ENCODE measurements at regions not wholly inside any gene's neighbourhood (a gene's known extent, or its start where the extent isn't known, plus 50 kb on each side); places are given as distances from the start of the nearest gene placed in this dataset.

DNA sequence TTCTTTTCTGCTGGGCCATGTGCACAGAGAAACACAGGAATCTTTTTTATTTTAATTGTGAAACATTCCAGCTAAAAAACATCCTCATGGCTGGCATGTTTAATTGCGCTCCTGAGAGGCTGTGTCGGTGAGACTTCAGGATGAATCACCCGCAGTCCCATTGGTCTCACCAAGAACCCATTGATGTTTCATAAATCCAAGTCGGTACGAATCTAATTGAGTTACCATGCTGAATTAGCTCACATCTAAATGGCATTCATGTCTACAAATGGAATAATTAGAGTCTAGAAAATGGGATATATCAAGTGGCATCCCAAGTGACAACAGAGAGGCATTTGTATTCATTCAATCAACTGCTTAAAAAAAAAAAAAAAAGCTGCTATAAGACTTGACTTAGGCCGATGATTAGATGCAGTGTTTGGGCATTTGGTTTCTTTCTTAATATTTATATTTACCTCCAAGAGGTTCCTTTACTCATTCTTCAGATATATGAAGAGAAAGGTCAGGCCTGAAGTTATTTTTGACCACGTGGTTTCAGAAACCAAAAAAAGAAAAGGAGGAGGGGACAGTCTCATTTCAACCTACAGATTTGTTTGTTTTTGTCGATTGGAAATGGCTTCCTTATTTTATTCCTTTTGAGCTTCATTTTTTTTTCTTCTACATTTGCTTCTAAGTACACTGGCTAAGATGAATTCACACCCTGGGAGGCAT is 79.1 kb upstream of the FOXB1 start:
- H4K20me1 ChIP-seq (ENCODE audit: insufficient read depth, low read length): no peaks in the 10 kb centered on the region
- no peaks in the 10 kb centered on the region for H3K36me3 Mint-ChIP-seq (ENCODE audit: low read depth, unreplicated experiment)
- peaks cover 2% of the 10 kb centered on the region for H3K27me3 ChIP-seq (ENCODE audit: insufficient read depth, low read length)
- no peaks in the 10 kb centered on the region for H3K79me2 ChIP-seq (ENCODE audit: insufficient read depth, low read length)
- H3K9ac ChIP-seq (ENCODE audit: low read length): no peak overlapping the region
- no peaks in the 10 kb centered on the region for H3K9me3 ChIP-seq (ENCODE audit: insufficient read depth, low read depth, low read length)
- peaks cover 3% of the 10 kb centered on the region for H3K4me1 Mint-ChIP-seq (ENCODE audit: low read depth, unreplicated experiment)
- peaks cover 4% of the 10 kb centered on the region for H3K27me3 Mint-ChIP-seq (ENCODE audit: low read depth, unreplicated experiment)
- H2AFZ ChIP-seq (ENCODE audit: low read depth, low read length): no peak overlapping the region
- H3K4me3 Mint-ChIP-seq (ENCODE audit: unreplicated experiment): no peak overlapping the region
- no peak overlapping the region for H3K27ac Mint-ChIP-seq (ENCODE audit: unreplicated experiment)
- TF ChIP-seq, protein P1, sequence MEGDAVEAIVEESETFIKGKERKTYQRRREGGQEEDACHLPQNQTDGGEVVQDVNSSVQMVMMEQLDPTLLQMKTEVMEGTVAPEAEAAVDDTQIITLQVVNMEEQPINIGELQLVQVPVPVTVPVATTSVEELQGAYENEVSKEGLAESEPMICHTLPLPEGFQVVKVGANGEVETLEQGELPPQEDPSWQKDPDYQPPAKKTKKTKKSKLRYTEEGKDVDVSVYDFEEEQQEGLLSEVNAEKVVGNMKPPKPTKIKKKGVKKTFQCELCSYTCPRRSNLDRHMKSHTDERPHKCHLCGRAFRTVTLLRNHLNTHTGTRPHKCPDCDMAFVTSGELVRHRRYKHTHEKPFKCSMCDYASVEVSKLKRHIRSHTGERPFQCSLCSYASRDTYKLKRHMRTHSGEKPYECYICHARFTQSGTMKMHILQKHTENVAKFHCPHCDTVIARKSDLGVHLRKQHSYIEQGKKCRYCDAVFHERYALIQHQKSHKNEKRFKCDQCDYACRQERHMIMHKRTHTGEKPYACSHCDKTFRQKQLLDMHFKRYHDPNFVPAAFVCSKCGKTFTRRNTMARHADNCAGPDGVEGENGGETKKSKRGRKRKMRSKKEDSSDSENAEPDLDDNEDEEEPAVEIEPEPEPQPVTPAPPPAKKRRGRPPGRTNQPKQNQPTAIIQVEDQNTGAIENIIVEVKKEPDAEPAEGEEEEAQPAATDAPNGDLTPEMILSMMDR (IDR thresholded peaks at IDR 0.05; ENCODE audit: insufficient read depth, low read depth, low read length): no peak
- no peak overlapping the region for H3K27ac ChIP-seq (ENCODE audit: low read depth, low read length)
- no peak for FAIRE-seq
- H3K9me3 Mint-ChIP-seq (ENCODE audit: unreplicated experiment): peaks cover 4% of the 10 kb centered on the region
- H3K4me3 ChIP-seq (ENCODE audit: insufficient read depth, low read depth, low read length): no peak overlapping the region
- H3K4me1 ChIP-seq (ENCODE audit: insufficient read depth, low read length): peaks cover 3% of the 10 kb centered on the region
- no peaks in the 10 kb centered on the region for H3K36me3 ChIP-seq (ENCODE audit: insufficient read depth, low read length)
- H3K4me2 ChIP-seq (ENCODE audit: low read length): no peak overlapping the region
- DNase-seq (ENCODE audit: low read depth): no peak

DNA sequence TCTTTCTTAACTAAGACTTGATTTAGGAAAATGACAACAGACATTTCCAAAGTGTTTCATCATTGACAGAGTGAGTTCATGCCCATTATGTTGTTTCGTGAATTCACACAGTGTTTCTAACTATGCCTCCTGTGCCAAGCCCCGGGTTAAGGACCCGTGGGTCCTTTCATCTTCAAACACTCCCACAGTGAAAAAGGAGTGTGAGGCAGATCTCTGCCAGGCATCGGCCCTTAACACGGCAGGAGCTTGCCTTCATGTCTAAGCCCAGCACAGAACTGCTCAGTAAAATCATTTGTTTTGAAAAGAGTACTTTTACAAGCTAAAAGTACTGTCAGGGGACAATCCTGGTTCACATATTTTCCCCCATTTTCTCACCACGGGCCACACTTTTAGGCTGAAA is 80.0 kb upstream of the FOXB1 start:
- no peak overlapping the region for H3K4me3 ChIP-seq (ENCODE audit: insufficient read depth, low read depth, low read length)
- H3K9me3 ChIP-seq (ENCODE audit: insufficient read depth, low read depth, low read length): no peaks in the 10 kb centered on the region
- peaks cover 4% of the 10 kb centered on the region for H3K9me3 Mint-ChIP-seq (ENCODE audit: unreplicated experiment)
- no peaks in the 10 kb centered on the region for H3K36me3 Mint-ChIP-seq (ENCODE audit: low read depth, unreplicated experiment)
- no peak overlapping the region for H3K27ac Mint-ChIP-seq (ENCODE audit: unreplicated experiment)
- no peaks in the 10 kb centered on the region for H4K20me1 ChIP-seq (ENCODE audit: insufficient read depth, low read length)
- no peak overlapping the region for H3K27ac ChIP-seq (ENCODE audit: low read depth, low read length)
- H3K4me2 ChIP-seq (ENCODE audit: low read length): no peak overlapping the region
- DNase-seq (ENCODE audit: low read depth) (no peak), FAIRE-seq (no peak)
- H2AFZ ChIP-seq (ENCODE audit: low read depth, low read length): no peak overlapping the region
- no peaks in the 10 kb centered on the region for H3K79me2 ChIP-seq (ENCODE audit: insufficient read depth, low read length)
- no peak for TF ChIP-seq EZH2 (IDR thresholded peaks at IDR 0.05; ENCODE audit: insufficient read depth, low read length)
- TF ChIP-seq, protein P1 (IDR thresholded peaks at IDR 0.05; ENCODE audit: insufficient read depth, low read depth, low read length): no peak
- no peak overlapping the region for H3K9ac ChIP-seq (ENCODE audit: low read length)
- no peak overlapping the region for H3K4me3 Mint-ChIP-seq (ENCODE audit: unreplicated experiment)
- peaks cover 2% of the 10 kb centered on the region for H3K27me3 Mint-ChIP-seq (ENCODE audit: low read depth, unreplicated experiment)
- H3K4me1 Mint-ChIP-seq (ENCODE audit: low read depth, unreplicated experiment): peaks cover 12% of the 10 kb centered on the region
- H3K4me1 ChIP-seq (ENCODE audit: insufficient read depth, low read length): peaks cover 10% of the 10 kb centered on the region
- no peaks in the 10 kb centered on the region for H3K36me3 ChIP-seq (ENCODE audit: insufficient read depth, low read length)
- peaks cover 2% of the 10 kb centered on the region for H3K27me3 ChIP-seq (ENCODE audit: insufficient read depth, low read length)

DNA sequence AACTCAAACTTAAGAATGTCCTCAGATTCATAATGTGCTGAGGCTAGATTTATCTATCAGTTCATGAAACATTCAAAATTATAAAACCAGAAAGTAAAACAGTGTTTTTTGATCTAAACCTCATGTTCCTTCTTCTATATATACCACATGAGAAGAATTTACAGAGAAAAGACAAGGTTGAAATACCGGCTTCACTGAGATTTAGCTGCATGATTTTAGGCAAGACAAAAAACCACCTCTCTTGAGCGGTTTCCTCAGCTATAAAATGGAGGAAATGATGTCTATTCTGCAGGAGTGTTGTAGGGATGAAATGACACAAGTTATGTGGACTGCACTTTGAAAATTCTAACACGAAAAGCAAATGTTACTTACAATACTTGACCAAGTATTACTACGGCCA is 80.6 kb upstream of the FOXB1 start:
- no peaks in the 10 kb centered on the region for H3K36me3 ChIP-seq (ENCODE audit: insufficient read depth, low read length)
- DNase-seq (ENCODE audit: low read depth) (no peak), FAIRE-seq (no peak)
- H3K79me2 ChIP-seq (ENCODE audit: insufficient read depth, low read length): no peaks in the 10 kb centered on the region
- peaks cover 2% of the 10 kb centered on the region for H3K27me3 ChIP-seq (ENCODE audit: insufficient read depth, low read length)
- Mint-ChIP-seq H3K27me3 (ENCODE audit: low read depth, unreplicated experiment) (peaks cover 2% of the 10 kb centered on the region), H3K27ac (ENCODE audit: unreplicated experiment) (no peak overlapping the region), H3K4me3 (ENCODE audit: unreplicated experiment) (peak overlapping the region; percentile 15), H3K36me3 (ENCODE audit: low read depth, unreplicated experiment) (no peaks in the 10 kb centered on the region), H3K4me1 (ENCODE audit: low read depth, unreplicated experiment) (peaks cover 14% of the 10 kb centered on the region), H3K9me3 (ENCODE audit: unreplicated experiment) (peaks cover 4% of the 10 kb centered on the region)
- no peaks in the 10 kb centered on the region for H3K9me3 ChIP-seq (ENCODE audit: insufficient read depth, low read depth, low read length)
- H3K4me1 ChIP-seq (ENCODE audit: insufficient read depth, low read length): peaks cover 15% of the 10 kb centered on the region
- no peak overlapping the region for H3K9ac ChIP-seq (ENCODE audit: low read length)
- no peaks in the 10 kb centered on the region for H4K20me1 ChIP-seq (ENCODE audit: insufficient read depth, low read length)
- no peak overlapping the region for H3K4me2 ChIP-seq (ENCODE audit: low read length)
- TF ChIP-seq, protein P1 (IDR thresholded peaks at IDR 0.05; ENCODE audit: insufficient read depth, low read depth, low read length): no peak
- TF ChIP-seq EZH2 (IDR thresholded peaks at IDR 0.05; ENCODE audit: insufficient read depth, low read length): no peak
- no peak overlapping the region for H3K27ac ChIP-seq (ENCODE audit: low read depth, low read length)
- H2AFZ ChIP-seq (ENCODE audit: low read depth, low read length): no peak overlapping the region
- no peak overlapping the region for H3K4me3 ChIP-seq (ENCODE audit: insufficient read depth, low read depth, low read length)
